Liver (tissue), 3 donors: ENCODE measurements at regions not wholly inside any gene's neighbourhood (a gene's known extent, or its start where the extent isn't known, plus 50 kb on each side); places are given as distances from the start of the nearest gene placed in this dataset.

Source experiments
- GABPA ChIP-seq, 2 donors: IDR thresholded peaks in 1 of 2; conservative IDR thresholded peaks in 1 of 2; 2 replicates each; pipeline ENCODE4 v1.6.1; 2016; ENCODE audit warnings: antibody characterized with exemption in 2 of 2, mild to moderate bottlenecking in 1 of 2, moderate library complexity in 1 of 2
- HNF4A ChIP-seq, 2 donors: conservative IDR thresholded peaks; 2 replicates each; pipeline ENCODE4 v1.6.1; 2016; ENCODE audit warnings: antibody characterized with exemption in 2 of 2, mild to moderate bottlenecking in 2 of 2
- JUND ChIP-seq, 2 donors: IDR thresholded peaks; 2 replicates each; pipeline ENCODE4 v1.6.1; 2016; ENCODE audit warnings: antibody characterized with exemption in 2 of 2
- SP1 ChIP-seq: IDR thresholded peaks from 2 replicates; pipeline ENCODE4 v1.6.1; 2018; ENCODE audit warnings: antibody characterized with exemption, mild to moderate bottlenecking
- TAF1 ChIP-seq: conservative IDR thresholded peaks from 2 replicates; pipeline ENCODE4 v1.6.1; 2016; ENCODE audit warnings: antibody characterized with exemption, mild to moderate bottlenecking
- TF ChIP-seq, protein P1 (sequence below): IDR thresholded peaks from 2 replicates; pipeline ENCODE4 v1.6.1; 2016; ENCODE audit warnings: antibody characterized with exemption, mild to moderate bottlenecking
- TF ChIP-seq, protein P2 (sequence below): fragments of 150-350 bp; IDR thresholded peaks from 2 replicates; pipeline ENCODE4 v1.5.1; 2017; ENCODE audit warnings: improper control_type of control experiment, low read depth, low read length; ENCODE audit not compliant: missing input control
- TF ChIP-seq, protein P3 (sequence below): IDR thresholded peaks from 2 replicates; pipeline ENCODE4 v1.6.1; 2016; ENCODE audit warnings: antibody characterized with exemption
- TF ChIP-seq, protein P4 (sequence below): IDR thresholded peaks from 2 replicates; pipeline ENCODE4 v1.6.1; 2016; ENCODE audit warnings: antibody characterized with exemption
- donor health status: healthy.
- donor health status: healthy.

DNA sequence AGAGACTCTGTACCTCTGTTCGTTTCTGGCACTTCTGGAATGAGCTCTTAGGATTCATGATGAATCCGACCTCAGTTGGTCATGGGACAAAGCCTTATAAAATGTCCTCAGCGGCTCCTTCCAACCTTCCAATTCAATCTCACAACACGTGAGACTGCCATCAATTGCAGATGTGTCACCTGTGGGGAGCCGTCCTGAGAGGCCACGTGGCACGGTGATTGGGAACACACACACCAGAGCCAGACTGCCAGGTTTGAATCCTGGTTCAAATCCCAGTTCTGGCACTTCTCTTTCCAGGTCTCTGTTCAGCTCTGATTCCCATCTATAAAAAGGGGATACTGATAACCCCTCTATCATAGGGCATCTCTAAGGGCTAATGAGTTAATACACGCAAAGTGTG lies 124.5 kb downstream of the ANKRD60 start:
- TF ChIP-seq, protein P1, sequence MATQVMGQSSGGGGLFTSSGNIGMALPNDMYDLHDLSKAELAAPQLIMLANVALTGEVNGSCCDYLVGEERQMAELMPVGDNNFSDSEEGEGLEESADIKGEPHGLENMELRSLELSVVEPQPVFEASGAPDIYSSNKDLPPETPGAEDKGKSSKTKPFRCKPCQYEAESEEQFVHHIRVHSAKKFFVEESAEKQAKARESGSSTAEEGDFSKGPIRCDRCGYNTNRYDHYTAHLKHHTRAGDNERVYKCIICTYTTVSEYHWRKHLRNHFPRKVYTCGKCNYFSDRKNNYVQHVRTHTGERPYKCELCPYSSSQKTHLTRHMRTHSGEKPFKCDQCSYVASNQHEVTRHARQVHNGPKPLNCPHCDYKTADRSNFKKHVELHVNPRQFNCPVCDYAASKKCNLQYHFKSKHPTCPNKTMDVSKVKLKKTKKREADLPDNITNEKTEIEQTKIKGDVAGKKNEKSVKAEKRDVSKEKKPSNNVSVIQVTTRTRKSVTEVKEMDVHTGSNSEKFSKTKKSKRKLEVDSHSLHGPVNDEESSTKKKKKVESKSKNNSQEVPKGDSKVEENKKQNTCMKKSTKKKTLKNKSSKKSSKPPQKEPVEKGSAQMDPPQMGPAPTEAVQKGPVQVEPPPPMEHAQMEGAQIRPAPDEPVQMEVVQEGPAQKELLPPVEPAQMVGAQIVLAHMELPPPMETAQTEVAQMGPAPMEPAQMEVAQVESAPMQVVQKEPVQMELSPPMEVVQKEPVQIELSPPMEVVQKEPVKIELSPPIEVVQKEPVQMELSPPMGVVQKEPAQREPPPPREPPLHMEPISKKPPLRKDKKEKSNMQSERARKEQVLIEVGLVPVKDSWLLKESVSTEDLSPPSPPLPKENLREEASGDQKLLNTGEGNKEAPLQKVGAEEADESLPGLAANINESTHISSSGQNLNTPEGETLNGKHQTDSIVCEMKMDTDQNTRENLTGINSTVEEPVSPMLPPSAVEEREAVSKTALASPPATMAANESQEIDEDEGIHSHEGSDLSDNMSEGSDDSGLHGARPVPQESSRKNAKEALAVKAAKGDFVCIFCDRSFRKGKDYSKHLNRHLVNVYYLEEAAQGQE: no peak
- TF ChIP-seq, protein P2, sequence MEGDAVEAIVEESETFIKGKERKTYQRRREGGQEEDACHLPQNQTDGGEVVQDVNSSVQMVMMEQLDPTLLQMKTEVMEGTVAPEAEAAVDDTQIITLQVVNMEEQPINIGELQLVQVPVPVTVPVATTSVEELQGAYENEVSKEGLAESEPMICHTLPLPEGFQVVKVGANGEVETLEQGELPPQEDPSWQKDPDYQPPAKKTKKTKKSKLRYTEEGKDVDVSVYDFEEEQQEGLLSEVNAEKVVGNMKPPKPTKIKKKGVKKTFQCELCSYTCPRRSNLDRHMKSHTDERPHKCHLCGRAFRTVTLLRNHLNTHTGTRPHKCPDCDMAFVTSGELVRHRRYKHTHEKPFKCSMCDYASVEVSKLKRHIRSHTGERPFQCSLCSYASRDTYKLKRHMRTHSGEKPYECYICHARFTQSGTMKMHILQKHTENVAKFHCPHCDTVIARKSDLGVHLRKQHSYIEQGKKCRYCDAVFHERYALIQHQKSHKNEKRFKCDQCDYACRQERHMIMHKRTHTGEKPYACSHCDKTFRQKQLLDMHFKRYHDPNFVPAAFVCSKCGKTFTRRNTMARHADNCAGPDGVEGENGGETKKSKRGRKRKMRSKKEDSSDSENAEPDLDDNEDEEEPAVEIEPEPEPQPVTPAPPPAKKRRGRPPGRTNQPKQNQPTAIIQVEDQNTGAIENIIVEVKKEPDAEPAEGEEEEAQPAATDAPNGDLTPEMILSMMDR: no peak
- TF ChIP-seq TAF1: no peak
- no peak for TF ChIP-seq JUND (IDR thresholded peaks at IDR 0.05)
- TF ChIP-seq, protein P3, sequence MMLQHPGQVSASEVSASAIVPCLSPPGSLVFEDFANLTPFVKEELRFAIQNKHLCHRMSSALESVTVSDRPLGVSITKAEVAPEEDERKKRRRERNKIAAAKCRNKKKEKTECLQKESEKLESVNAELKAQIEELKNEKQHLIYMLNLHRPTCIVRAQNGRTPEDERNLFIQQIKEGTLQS: no peak
- TF ChIP-seq HNF4A (conservative IDR thresholded peaks at IDR 0.05): no peak
- TF ChIP-seq SP1: no peak
- TF ChIP-seq, protein P4, sequence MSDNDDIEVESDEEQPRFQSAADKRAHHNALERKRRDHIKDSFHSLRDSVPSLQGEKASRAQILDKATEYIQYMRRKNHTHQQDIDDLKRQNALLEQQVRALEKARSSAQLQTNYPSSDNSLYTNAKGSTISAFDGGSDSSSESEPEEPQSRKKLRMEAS: no peak
- TF ChIP-seq GABPA (IDR thresholded peaks at IDR 0.05 in 1 of 2, conservative IDR thresholded peaks at IDR 0.05 in 1 of 2): no peak
